Renal pelvis (tissue), 1 donor: ENCODE measurements at regions not wholly inside any gene's neighbourhood (a gene's known extent, or its start where the extent isn't known, plus 50 kb on each side); places are given as distances from the start of the nearest gene placed in this dataset.
"Not testable (repeated sequence)": the region's sequence is repeated elsewhere in the genome, so short reads cannot be mapped to it uniquely, and the experiment has no call there.

ENCODE experiments used
- DNase-seq: peaks from one replicate; pipeline ENCODE4 v3.0.0-alpha.2; 2013

DNA sequence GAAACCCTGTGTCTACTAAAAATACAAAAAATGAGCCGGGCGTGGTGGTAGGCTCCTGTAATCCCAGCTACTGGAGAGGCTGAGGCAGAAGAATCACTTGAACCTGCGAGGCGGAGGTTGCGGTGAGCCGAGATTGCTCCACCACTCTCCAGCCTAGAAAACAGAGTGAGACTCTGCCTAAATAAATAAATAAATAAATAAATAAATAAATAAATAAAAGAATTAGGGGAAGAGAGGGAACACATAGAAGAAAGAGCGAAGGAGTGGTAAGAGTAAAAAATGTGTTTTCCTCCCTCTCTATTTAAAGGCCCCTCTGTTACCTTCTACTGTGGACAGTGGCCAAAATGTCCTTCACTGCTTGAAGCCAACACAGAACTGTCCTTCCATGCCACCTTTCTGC is 103.9 kb upstream of the SOX21 start:
- no peak for DNase-seq

DNA sequence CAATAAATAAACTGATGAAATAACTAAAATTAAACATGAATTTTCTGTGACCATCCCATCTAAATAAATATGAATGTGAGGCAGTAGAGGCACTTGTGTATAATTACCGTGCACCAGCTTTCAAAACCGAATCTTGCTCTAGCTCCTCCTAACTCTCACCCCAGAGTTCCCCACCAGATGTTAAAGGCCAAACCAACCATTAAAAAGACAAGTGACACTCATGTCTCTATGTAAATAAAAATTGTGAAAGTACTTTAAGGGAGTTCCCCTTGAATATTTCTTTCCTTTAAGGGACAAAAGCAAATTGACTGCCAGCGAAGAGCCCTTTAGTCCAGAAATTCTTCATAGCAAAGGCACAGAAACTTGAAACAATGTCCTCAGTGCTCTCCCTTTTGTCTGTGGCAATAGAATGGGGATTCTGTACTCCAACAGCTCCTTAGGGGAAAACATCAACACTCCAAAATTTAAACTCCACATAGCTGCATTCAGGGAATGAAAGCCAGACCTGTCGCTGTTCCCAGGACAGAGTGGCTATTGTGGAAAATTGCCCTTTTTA is 101.7 kb upstream of the SOX21 start:
- no peak for DNase-seq

DNA sequence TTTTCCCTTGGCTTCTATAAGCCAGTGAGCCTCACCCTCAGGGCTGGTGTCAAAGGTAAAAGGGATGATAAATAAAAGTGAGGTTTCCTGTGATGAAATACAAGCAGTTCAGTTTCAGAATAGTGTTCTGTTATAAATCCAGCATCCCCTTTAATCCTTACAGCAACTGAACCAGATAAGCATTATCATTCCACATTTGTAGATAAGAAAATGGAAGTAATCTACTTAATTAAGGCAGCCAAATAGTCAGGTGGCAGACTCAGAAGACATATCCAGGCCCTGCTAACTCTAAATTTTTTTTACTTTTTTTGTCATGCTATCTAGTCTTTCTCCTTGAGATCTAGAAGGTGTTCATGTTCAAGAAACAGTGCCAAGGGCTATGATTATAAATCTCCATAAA is 99.4 kb upstream of the SOX21 start:
- no peak for DNase-seq

DNA sequence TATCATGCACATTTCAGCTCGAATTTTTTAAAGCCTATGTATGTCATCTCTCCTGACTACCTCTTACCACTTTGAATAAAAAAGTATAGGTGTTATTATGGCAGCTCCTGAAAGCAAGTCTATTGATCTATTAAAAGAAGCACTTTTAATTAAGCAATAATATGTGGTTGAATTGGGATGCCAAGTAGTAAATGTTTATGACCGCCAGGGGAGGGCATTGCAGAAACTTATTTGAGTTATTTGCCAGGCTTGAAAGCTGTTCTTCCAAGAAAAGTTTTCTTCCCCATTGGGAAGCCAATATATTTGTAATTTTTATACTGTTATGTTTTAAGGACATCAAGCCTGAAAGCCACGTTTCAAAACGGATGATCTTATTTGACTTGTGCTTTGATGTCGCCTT is 88.1 kb upstream of the SOX21 start:
- no peak for DNase-seq

DNA sequence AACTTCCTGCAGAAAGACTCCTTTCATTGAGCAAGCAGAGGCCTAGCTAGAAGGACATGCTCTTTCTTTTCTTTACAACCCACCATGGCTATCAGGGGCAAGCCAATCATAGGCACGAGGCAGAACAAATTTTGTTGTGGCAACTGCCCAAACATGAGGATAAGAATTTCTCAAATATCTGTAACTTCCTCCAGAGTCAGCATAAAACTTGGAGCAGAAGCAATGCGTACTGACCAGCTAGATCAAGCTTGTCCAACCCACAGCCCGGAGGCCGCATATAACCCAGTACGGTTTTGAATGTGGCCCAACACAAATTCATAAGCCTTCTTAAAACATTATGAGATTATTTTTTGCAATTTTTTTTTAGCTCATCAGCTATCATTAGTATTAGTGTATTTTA is 87.0 kb upstream of the SOX21 start:
- no peak for DNase-seq

DNA sequence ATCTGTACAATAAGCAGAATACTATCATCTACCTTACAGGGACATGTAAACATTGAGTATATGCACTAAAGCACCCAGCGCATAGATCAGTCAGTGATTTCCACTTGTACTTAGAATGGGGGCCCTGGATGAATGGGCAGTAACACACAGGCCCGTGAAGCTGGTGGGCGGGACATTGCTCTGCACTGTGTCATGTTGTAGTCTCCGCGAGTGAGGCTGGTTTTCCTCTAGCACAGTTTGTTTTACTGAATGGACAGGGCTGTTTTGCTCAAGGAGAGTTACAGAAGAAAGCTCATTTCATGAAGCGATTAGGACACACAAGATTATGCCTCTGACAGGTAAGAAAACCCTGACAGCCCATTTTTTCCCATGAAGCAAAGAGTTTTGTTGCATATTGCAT is 86.4 kb upstream of the SOX21 start:
- no peak for DNase-seq

DNA sequence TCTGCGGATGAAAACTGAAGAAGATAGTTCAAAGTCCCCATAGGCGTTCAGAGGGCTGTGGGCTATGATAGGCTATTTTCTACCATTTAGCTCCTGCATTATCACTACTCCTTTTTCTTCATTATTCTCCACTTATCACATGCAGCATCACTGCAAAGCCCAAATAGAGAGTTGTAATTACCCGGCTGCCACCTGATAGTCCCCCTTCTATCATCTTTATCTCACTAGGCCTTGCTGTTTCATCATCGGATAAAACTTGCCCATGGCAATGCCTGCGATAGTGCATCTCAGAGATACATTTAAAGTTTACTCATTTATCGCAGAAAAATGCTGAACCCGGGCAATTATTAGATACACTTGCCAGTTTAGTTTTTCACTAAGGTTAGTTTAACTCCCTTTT is 82.9 kb upstream of the SOX21 start:
- DNase-seq, result no peak

DNA sequence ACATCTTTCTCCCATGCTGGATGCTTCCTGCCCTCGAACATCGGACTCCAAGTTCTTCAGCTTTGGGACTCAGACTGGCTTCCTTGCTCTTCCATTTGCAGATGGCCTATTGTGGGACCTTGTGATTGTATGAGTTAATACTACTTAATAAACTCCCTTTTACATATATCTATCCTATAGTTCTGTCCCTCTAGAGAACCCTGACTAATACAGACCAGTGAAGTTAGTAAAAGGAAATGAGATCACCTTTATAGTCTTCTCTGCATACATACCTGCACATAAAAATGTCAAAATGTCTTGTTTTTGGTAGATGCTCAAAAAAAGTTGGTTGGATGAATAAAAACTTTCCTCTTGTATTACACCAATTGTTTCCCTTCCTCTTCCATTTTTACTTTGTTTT is 73.9 kb upstream of the SOX21 start:
- DNase-seq, result not testable (repeated sequence)

DNA sequence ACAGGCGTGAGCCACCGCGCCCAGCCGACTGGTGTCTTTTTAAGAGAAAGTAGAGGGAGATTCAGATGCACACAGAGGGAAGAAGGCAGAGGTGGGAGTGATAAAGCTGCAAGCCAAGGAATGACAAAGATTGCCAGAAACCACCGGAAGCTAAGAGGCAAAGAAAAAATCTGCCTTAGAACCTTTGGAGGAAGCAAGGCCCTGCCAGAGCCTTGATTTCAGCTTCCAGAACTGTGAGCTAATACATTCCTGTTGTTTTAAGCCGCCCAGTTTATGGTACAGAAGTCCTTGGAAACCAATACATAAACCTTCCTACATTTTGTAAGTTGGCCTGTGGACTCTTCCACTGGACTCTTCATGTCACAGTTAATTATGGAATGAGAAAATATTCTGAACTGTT is 71.7 kb upstream of the SOX21 start:
- no peak for DNase-seq

DNA sequence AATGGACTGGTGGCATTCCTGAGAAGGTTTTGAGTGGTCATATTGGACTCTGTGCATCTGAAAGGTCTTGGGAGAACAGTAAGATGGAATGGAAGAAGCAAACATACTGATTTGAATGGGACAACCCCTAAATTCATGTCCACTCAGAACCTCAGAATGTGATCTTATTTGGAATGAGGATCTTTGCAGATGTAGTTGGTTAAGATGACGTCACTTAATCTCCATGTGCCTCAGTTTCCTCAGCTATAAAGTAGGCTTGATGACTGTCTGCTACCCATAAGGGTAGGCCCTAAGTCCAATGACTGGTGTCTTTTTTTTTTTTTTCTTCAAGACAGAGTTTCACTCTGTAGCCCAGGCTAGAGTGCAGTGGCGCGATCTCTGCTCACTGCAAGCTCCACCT is 71.1 kb upstream of the SOX21 start:
- no peak for DNase-seq

DNA sequence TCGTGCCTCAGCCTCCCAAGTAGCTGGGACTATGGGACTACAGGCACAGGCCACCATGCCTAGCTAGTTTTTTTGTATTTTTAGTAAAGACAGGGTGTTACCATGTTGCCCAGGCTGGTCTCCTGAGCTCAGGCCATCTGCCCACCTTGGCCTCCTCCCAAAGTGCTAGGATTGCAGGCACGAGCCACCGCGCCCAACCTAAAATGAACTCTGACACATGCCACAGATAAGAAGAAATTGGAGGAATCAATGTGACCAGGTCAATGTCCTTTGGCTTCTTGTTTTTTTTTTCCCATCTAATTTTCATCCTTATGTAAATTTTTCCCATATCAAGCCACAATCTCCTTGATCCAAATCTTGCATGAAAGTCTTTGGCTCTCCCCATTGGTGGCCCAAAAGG is 68.1 kb upstream of the SOX21 start:
- DNase-seq, result no peak

DNA sequence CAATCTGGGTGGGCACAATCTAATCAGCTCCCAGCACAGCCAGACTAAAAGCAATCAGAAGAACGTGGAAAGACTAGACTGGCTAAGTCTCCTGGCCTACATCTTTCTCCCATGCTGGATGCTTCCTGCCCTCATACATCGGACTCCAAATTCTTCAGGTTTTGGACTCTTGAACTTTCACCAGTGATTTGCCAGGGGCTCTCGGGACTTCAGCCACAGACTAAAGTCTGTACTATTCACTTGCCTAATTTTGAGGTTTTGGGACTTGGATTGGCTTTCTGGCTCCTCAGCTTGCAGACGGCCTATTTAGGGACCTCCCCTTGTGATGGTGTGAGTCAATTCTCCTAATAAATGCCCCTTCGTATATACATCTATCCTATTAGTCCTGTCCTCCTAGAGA is 66.6 kb upstream of the SOX21 start:
- DNase-seq, result no peak

DNA sequence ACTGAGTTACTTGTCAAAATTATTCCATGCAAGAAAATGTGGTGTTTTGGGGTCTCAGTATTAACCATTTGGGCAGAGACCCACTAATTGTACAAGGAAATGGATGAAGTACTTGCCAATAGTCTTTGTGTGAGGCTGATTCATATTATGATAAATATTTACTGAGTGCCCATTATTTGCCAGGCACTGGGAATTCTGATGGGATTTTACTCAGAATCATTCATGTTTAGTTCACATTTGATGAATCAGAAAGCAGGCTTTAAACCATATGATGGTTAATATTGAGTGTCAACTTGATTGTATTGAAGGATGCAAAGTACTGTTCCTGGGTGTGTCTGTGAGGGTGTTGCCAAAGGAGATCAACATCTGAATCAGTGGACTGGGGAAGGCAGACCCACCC is 66.2 kb upstream of the SOX21 start:
- no peak for DNase-seq

DNA sequence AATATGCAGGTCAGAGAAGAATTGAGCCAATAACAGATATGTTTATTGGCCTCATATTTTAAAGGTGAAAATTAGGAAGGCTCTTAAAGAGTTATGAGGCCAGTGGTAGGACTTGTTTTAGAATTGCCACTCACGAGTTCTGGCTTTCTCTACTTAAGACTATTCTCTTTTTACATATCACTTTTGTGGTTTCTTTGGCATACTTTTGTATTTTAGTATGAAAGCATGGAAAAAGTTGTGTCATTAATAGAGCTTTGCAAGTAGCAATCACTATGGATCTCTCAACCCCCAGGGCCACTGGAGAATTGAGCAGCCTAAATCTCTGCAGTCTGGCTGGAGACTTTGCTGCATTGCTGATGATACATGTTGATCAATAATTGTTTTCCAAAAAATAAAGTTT is 64.6 kb upstream of the SOX21 start:
- no peak for DNase-seq

DNA sequence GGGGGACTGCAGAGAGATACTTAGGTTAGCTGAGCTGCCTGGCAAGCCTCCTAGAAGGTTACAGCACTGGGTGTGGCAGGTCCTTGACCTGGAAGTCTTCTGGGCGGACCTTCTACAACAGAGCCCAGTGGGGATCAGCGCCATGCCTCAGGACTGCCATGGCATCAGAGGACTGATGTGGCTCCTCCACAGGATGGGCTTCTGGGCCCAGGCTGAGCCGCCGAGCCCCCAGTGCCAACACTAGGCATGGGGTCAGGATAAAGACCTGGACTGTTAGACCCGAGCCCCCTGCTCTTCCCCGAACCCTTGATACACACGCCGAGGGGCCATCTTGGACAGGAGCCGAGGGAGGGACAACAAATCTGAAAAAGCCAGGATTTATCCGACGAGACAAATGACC is 64.0 kb upstream of the SOX21 start:
- DNase-seq, result no peak

DNA sequence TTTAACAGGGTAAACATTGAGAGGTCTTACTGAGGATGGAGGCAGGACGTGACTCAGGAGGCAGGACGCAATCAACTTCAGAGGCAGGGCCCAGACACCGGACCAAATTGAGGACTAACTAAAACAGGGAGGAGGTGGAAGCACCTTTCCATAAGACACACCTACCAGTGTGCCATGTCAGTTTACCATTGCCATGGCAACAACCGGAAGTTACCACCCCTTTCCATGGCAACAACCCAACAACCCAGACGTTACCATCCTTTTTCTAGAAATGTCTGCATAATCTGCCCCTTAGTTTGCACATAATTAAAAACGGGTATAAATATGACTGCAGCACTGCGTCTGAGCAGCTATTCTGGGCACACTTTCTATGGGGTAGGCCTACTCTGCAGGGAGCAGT is 53.5 kb upstream of the SOX21 start:
- DNase-seq, result no peak

DNA sequence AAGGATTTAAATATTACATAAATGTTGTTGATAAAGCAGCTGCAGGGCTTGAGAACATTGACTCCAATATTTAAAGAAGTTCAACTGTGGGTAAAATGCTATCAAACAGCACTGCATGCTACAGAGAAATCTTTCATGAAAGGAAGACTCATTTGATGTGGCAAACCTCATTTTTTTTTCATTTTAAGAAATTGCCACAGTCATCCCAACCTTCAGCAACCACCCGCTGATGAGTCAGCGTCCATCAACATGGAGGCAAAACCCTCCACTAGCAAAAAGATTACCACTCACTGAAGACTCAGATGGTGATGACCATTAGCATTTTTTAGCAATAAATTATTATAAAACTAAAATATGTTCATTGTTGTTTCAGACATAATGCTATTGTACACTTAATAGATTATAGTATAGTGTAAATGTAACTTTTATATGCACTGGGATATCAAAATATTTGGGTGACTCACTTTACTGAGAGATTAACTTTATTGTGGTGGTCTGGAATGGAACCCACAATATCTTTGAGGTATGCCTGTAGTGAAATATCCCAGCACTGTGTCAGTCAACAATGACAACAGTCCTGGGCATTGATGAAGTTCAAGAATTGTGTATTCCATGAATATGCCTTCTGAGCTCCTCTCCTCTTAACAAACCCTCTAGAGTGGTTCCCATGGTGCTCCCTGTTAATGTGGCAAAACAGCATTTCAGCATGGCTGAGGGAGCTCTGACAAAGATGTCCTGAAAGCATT is 52.4 kb upstream of the SOX21 start:
- DNase-seq, result no peak
